ENCODE measurements at regions not wholly inside any gene's neighbourhood (a gene's known extent, or its start where the extent isn't known, plus 50 kb on each side); places are given as distances from the start of the nearest gene placed in this dataset.
A peak's percentile ranks its signal among the peaks of the same experiment; 100 is the strongest.

GRCh38 chr5:57857696-57858095 lies 375.1 kb upstream of the ACTBL2 start:
- H3K9me3 ChIP-seq (ENCODE audit: control insufficient read depth, low read depth, low read length), result peaks cover 3% of the 10 kb centered on the region
- FAIRE-seq (no peak), DNase-seq (ENCODE audit: low read depth, low spot score) (no peak)
- TF ChIP-seq CTCF (optimal IDR thresholded peaks at IDR 0.05 in 1 of 3, IDR thresholded peaks at IDR 0.05 in 1 of 3, conservative IDR thresholded peaks at IDR 0.05 in 1 of 3; ENCODE audit: extremely low read depth in 1 of 3, insufficient read depth in 2 of 3, low read length in 3 of 3), result no peak
- TF ChIP-seq EZH2 (IDR thresholded peaks at IDR 0.05; ENCODE audit: low read length), result no peak
- no peaks in the 10 kb centered on the region for H4K20me1 ChIP-seq (ENCODE audit: control insufficient read depth, extremely low read depth, insufficient read depth, low read length)
- peaks cover 35% of the 10 kb centered on the region for H3K4me1 ChIP-seq (ENCODE audit: control insufficient read depth, extremely low read depth, insufficient read depth, low read length)
- no peaks in the 10 kb centered on the region for H3K36me3 ChIP-seq (ENCODE audit: control insufficient read depth in 2 of 2, extremely low read depth in 1 of 2, insufficient read depth in 2 of 2, low read length in 2 of 2)
- no peaks in the 10 kb centered on the region for H3K9me1 ChIP-seq (ENCODE audit: control insufficient read depth, extremely low read depth, insufficient read depth, low read length)
- H2AFZ ChIP-seq (ENCODE audit: control insufficient read depth, low read length), result peak overlapping the region; percentile 53
- no peaks in the 10 kb centered on the region for H3K79me2 ChIP-seq (ENCODE audit: control insufficient read depth, insufficient read depth, low read length)
- peak overlapping the region; percentile 30 for H3K9ac ChIP-seq (ENCODE audit: control insufficient read depth, extremely low read depth, insufficient read depth, low read length)
- H3K27me3 ChIP-seq (ENCODE audit: control insufficient read depth, extremely low read depth, insufficient read depth, low read length), result no peaks in the 10 kb centered on the region
- H3K4me2 ChIP-seq (ENCODE audit: control insufficient read depth, extremely low read depth, insufficient read depth, low read depth, low read length), result peak overlapping the region; percentile 49
- peak overlapping the region; percentile 72 for H3K27ac ChIP-seq (ENCODE audit: control insufficient read depth, insufficient read depth, low read length)
- dilution Hi-C loops (cut with MboI; ENCODE audit: extremely low pct_ligation_motif_present, low sequenced_read_pairs), result no loop called here
- H3K4me3 ChIP-seq (ENCODE audit: control insufficient read depth in 2 of 3, extremely low read depth in 1 of 3, insufficient read depth in 2 of 3, low read depth in 1 of 3, low read length in 3 of 3), result no peak overlapping the region

GRCh38 chr5:57855831-57856230 lies 373.2 kb upstream of the ACTBL2 start:
- H3K9ac ChIP-seq (ENCODE audit: control insufficient read depth, extremely low read depth, insufficient read depth, low read length), result no peak overlapping the region
- H3K79me2 ChIP-seq (ENCODE audit: control insufficient read depth, insufficient read depth, low read length), result no peaks in the 10 kb centered on the region
- no peaks in the 10 kb centered on the region for H3K9me1 ChIP-seq (ENCODE audit: control insufficient read depth, extremely low read depth, insufficient read depth, low read length)
- TF ChIP-seq EZH2 (IDR thresholded peaks at IDR 0.05; ENCODE audit: low read length), result no peak
- no peak for TF ChIP-seq CTCF (optimal IDR thresholded peaks at IDR 0.05 in 1 of 3, IDR thresholded peaks at IDR 0.05 in 1 of 3, conservative IDR thresholded peaks at IDR 0.05 in 1 of 3; ENCODE audit: extremely low read depth in 1 of 3, insufficient read depth in 2 of 3, low read length in 3 of 3)
- H2AFZ ChIP-seq (ENCODE audit: control insufficient read depth, low read length), result no peak overlapping the region
- H3K4me2 ChIP-seq (ENCODE audit: control insufficient read depth, extremely low read depth, insufficient read depth, low read depth, low read length), result no peak overlapping the region
- no peaks in the 10 kb centered on the region for H3K36me3 ChIP-seq (ENCODE audit: control insufficient read depth in 2 of 2, extremely low read depth in 1 of 2, insufficient read depth in 2 of 2, low read length in 2 of 2)
- H3K4me3 ChIP-seq (ENCODE audit: control insufficient read depth in 2 of 3, extremely low read depth in 1 of 3, insufficient read depth in 2 of 3, low read depth in 1 of 3, low read length in 3 of 3), result no peak overlapping the region
- H3K9me3 ChIP-seq (ENCODE audit: control insufficient read depth, low read depth, low read length), result no peaks in the 10 kb centered on the region
- no peak for DNase-seq (ENCODE audit: low read depth, low spot score)
- peak overlapping the region; percentile 22 for H3K27ac ChIP-seq (ENCODE audit: control insufficient read depth, insufficient read depth, low read length)
- H3K27me3 ChIP-seq (ENCODE audit: control insufficient read depth, extremely low read depth, insufficient read depth, low read length), result no peaks in the 10 kb centered on the region
- peak; percentile 84 for FAIRE-seq
- no peaks in the 10 kb centered on the region for H4K20me1 ChIP-seq (ENCODE audit: control insufficient read depth, extremely low read depth, insufficient read depth, low read length)
- dilution Hi-C loops (cut with MboI; ENCODE audit: extremely low pct_ligation_motif_present, low sequenced_read_pairs), result no loop called here
- H3K4me1 ChIP-seq (ENCODE audit: control insufficient read depth, extremely low read depth, insufficient read depth, low read length), result peaks cover 34% of the 10 kb centered on the region
